NCI-H187 (cell line): ENCODE measurements at regions not wholly inside any gene's neighbourhood (a gene's known extent, or its start where the extent isn't known, plus 50 kb on each side); places are given as distances from the start of the nearest gene placed in this dataset.

Experiments used
- DNase-seq, 2 experiments: peaks; one replicate each; lab custom pipeline; 2025; lab: John Stamatoyannopoulos, UW

DNA sequence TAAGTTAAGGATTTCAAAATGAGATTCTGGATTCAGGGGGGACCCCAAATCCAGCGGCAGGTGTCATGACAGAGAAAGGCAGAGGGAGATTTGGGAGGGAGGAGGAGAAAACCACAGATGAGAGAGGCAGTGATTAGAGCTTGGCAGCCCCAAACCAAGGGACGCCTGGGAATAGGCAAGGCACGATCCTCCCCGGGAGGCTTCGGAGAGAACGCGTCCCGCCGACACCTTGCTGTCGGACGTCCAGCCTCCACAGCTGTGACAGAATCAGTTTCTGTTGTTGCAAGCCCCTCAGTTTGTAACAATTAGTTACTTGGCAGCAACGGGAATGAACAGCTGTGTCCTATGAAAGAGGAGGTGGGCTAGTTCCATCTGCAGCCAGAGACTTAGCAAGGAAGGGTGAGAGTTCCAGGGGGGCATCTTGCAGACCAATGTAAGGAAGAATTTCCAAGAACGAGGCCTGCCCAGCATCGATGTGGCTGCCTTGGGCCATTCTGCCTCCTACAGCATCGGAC is 110.7 kb upstream of the SDK2 start:
- no peak for DNase-seq

GRCh38 chr17:73757420-73757819 is 113.2 kb upstream of the SDK2 start:
- peak; percentile 87 to 95 for DNase-seq

DNA sequence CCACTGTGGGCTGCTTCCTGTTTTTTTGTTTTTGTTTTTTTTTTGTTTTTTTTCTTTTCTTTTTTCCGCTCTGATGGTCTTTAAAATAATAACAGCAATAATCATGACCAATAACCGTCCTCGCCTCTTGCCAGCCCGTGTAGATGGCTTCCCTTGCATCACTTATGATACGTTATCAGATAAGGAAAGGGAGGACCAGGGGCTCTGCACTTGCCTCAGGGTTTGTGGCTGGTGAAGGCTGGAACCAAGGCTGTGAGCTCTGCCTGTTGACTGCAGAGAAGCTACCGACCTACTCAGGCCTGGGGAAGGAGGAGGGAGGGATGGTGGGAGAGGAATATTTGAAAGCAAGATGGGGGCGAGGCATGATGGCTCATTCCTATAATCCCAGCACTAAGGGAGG is 114.0 kb upstream of the SDK2 start:
- DNase-seq: no peak

GRCh38 chr17:73759324-73759723 is 115.1 kb upstream of the SDK2 start:
- no peak for DNase-seq

DNA sequence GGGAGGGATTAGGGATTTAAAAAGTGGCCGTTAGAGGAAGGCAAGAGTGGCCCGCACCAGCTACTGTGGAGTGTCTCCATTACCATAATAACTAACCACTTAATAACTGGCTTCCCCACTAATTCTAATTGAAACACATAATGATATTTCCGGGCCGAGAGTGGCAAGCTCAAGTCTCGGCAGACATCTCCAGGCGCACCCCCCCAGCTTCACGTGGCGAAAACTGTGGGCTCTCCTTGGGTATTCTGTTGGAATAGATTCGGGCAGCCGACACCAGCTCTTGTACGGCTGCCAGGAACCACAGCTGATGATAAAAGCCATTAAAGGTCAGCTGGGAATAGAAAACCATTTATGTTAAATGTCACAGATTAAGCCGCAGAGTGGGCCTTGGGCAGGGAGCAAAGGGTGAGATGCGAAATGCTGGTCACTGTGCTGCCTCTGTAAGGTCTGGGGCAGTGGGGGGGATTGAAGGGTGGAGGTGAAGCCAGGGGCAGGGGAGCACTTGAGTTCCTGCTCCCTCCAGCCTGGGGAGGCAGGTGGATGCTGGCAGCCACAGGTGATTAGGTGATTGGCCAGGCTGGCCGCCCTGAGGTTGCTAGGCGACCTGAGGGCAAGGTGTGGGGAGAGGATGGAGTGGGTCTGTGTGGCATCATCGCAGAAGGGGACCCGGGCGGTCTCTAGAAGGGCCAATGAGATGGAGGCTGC is 115.6 kb upstream of the SDK2 start:
- DNase-seq: peak in 1 of 2 experiments; percentile 77

GRCh38 chr17:73760439-73760758 is 116.2 kb upstream of the SDK2 start:
- DNase-seq: peak; percentile 61 to 77

- peak; percentile 80 to 88 for DNase-seq
Measured at GRCh38 chr17:73765824-73766563, 121.7 kb upstream of the SDK2 start.

GRCh38 chr17:73767696-73768095 is 123.5 kb upstream of the SDK2 start:
- no peak for DNase-seq

DNA sequence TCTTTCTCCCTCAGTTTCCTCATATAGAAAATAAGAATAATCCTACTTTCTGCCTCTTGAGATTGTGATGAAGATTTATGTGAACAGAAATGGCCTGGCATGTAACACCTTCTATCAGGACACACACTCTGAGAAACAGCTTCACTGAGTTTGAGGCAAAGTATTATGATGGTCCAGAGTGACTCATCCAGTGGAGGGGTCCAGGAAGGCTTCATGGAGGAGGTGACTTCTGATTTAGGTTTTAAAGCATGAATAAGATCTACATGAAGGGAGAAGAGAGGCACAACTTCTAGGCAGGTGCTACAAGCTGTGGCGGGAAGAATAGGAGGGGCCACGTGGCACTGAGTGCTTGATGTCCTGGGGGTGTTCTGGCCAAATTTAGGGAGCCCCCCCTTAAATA is 124.4 kb upstream of the SDK2 start:
- DNase-seq: no peak

- no peak for DNase-seq
Measured at GRCh38 chr17:73769479-73769878, 125.2 kb upstream of the SDK2 start.

GRCh38 chr17:73770115-73770848 is 126.0 kb upstream of the SDK2 start:
- DNase-seq: no peak

GRCh38 chr17:73770849-73771229 is 126.6 kb upstream of the SDK2 start:
- DNase-seq: no peak

DNA sequence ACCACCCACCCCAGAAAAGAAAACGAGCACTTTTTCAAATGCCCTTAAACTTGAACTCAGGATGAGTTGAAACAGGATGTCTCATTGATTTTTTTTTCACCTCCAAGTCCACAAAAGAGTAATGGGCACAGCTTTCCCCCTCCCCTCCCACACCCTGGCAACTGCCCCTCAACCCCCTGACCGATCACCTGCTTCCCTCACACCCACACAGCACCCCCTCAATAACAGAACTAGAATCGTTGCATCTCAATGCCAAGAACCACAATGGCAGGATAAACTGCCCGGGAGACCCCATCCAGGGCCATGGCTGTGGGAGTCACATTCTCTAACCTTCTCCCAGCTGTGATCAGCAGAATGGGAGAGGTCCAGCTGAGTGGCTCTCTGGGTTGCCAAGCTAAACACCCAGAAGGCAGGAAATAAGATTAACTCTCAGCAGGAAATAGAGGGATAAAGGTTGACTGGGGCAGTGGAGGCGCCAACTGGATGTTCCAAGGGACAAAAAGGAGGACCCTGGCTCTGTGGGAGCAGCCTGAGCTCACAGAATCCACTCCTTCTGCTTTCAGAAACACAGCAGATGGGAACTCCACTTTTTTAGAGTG is 128.0 kb upstream of the SDK2 start:
- DNase-seq: no peak

GRCh38 chr17:73773702-73774101 is 129.5 kb upstream of the SDK2 start:
- no peak for DNase-seq

- no peak for DNase-seq
Measured at GRCh38 chr17:73774852-73775251, 130.6 kb upstream of the SDK2 start.

DNA sequence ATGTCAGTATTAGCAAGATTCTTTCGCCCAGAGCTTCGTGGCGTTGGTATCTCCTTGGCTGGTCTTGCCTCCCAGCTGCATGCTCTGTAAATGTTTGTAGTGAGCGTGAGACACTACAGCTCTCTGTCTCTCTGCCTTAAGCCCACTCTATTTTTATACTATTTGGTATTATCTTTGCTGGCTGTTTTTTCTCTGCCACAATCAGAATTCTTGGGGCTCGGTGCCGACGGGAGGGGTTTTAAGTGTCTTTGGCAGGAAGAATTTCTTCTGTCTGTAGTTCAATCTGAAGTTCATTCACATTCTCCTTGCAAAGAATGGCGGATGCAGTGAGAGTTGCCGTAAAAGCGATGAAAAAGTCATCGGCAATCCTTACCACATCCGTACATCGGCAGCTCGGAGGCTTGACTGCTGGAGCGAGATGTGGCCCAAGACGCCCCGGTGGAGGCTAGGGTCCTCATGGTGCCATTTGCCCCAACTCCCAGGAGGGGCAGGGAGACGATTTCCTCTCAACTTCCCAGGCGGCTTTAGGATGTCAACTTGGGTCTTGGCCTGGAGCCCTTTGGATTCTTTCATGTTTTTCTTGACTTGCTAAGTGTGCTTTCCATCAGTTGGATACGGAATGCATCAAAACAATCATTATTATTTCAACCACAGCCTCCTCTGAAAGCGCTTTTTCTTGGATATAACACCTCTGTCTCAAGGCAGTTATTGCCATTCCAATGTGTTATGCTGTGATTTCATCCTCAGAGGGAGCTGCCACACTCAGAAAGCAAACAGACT is 132.3 kb upstream of the SDK2 start:
- no peak for DNase-seq

DNA sequence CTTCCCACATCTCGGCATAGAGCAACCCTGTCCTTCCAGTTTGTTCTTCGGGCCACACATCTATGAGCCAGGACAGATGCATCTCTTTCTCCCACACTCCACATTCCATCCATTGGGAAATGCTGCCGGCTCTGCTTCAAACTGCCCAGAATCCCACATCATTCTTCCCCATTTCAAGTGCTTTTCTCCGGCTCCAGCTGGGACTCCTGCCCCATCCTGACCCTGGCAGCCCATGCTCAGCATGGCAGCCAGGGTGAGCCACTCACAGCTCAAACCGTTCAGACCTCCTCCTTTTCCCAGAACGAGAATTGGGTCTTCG is 132.8 kb upstream of the SDK2 start:
- DNase-seq: no peak

- DNase-seq: no peak
Measured at GRCh38 chr17:73782231-73782630, 138.0 kb upstream of the SDK2 start.

- DNase-seq: no peak
Measured at GRCh38 chr17:73782641-73783381, 138.6 kb upstream of the SDK2 start.

- DNase-seq: no peak
Measured at GRCh38 chr17:73783382-73783766, 139.1 kb upstream of the SDK2 start.

GRCh38 chr17:73783945-73784603 is 139.8 kb upstream of the SDK2 start:
- DNase-seq: no peak
